Stomach (tissue), 8 donors: ENCODE measurements at regions not wholly inside any gene's neighbourhood (a gene's known extent, or its start where the extent isn't known, plus 50 kb on each side); places are given as distances from the start of the nearest gene placed in this dataset.

Experiments
- DNase-seq, 2 donors: peaks; one replicate each; pipeline versions ENCODE4 v3.0.0 to v3.0.0-alpha.2; 2013 to 2019
- H3K27ac ChIP-seq, 5 donors: fragments of 200-600 bp in 4 of 5; sonication (generic) in 4 of 5; one replicate each; pipeline ENCODE4 v1.5.1; 2013 to 2019; ENCODE audit warnings: mild to moderate bottlenecking in 1 of 5, moderate library complexity in 1 of 5
- H3K27me3 ChIP-seq, 3 donors: fragments of 200-600 bp; sonication (generic); one replicate each; pipeline ENCODE4 v1.5.1; 2017 to 2019; ENCODE audit warnings: mixed run types in 1 of 3
- H3K36me3 ChIP-seq, 4 donors: fragments of 200-600 bp; sonication (generic); 1 replicate in 3 of 4; 2 replicates in 1 of 4; pipeline ENCODE4 v1.5.1; 2016 to 2019
- H3K4me1 ChIP-seq, 4 donors: fragments of 200-600 bp; sonication (generic); one replicate each; pipeline ENCODE4 v1.5.1; 2016 to 2019
- H3K4me3 ChIP-seq, 4 donors: fragments of 200-600 bp; sonication (generic) in 3 of 4; one replicate each; pipeline ENCODE4 v1.5.1; 2016 to 2019; ENCODE audit warnings: mild to moderate bottlenecking in 1 of 4
- H3K9me3 ChIP-seq, 4 donors: fragments of 200-600 bp; sonication (generic); one replicate each; pipeline ENCODE4 v1.5.1; 2016 to 2019
- CTCF ChIP-seq, 7 experiments: fragments of 450-650 bp in 4 of 7; fragments of 200-600 bp in 3 of 7; sonication (generic) in 3 of 7; IDR thresholded peaks; one replicate each; pipeline ENCODE4 v1.5.1; 2016 to 2019; ENCODE audit warnings: antibody characterized with exemption in 7 of 7, control low read depth in 2 of 7, mild to moderate bottlenecking in 1 of 7
- EP300 ChIP-seq: sonication (generic); formaldehyde crosslinking; IDR thresholded peaks from one replicate; pipeline ENCODE4 v1.6.1; 2017; ENCODE audit warnings: antibody characterized with exemption
- POLR2A ChIP-seq, 4 donors: fragments of 450-650 bp; IDR thresholded peaks; one replicate each; pipeline ENCODE4 v1.6.1; 2016; ENCODE audit warnings: antibody characterized with exemption in 4 of 4, control low read depth in 2 of 4, mild to moderate bottlenecking in 1 of 4, moderate library complexity in 1 of 4
- POLR2AphosphoS5 ChIP-seq, 3 donors: sonication (generic); formaldehyde crosslinking; IDR thresholded peaks; one replicate each; pipeline ENCODE4 v1.6.1; 2016; ENCODE audit warnings: antibody characterized with exemption in 3 of 3
- WGBS, 5 donors: extraction: QIAGEN DNeasy Blood & Tissue Kit in 3 of 5; methylation state at CpG; one replicate each; pipeline versions ENCODE4 v1.1.5 to v1.1.7; 2013 to 2018; 5-methylcytosine and 5-hydroxymethylcytosine counted together
- intact Hi-C: fragments of 100-400 bp; cut with DNase I; formaldehyde crosslinking; loops from one replicate; pipeline ENCODE4 v1.15.1; 2023; ENCODE audit warnings: low total_unique reads
- donor health status: healthy with polysubstance abuse.
- donor health status: Bipolar disorder and iron deficiency.
- donor health status: healthy.

- Histone ChIP-seq H3K4me3 (no peak overlapping the region), H3K9me3 (peaks cover 0 to 2% (median 0%) of the 10 kb centered on the region in 4 donors), H3K27me3 (no peaks in the 10 kb centered on the region), H3K36me3 (no peaks in the 10 kb centered on the region), H3K27ac (peak overlapping the region in 1 of 5 donors; percentile 25), H3K4me1 (no peaks in the 10 kb centered on the region)
- TF ChIP-seq CTCF (IDR thresholded peaks at IDR 0.05) (no peak), EP300 (no peak), POLR2AphosphoS5 (IDR thresholded peaks at IDR 0.05) (no peak), POLR2A (IDR thresholded peaks at IDR 0.05) (no peak)
- intact Hi-C loops = no loop called here
- WGBS, 5 donors = 17 to 37% (median 19%) methylated on average over 3 of the region's 3 CpGs
- peak in 1 of 2 donors; percentile 64 for DNase-seq
Measured at GRCh38 chr1:95742591-95743089, 508.6 kb downstream of the RWDD3 start.

GRCh38 chr1:95744731-95745130 lies 510.7 kb downstream of the RWDD3 start:
- Histone ChIP-seq H3K4me3 (no peak overlapping the region), H3K27me3 (no peaks in the 10 kb centered on the region), H3K27ac (no peak overlapping the region), H3K4me1 (no peaks in the 10 kb centered on the region), H3K9me3 (no peaks in the 10 kb centered on the region), H3K36me3 (no peaks in the 10 kb centered on the region)
- intact Hi-C loops = no loop called here
- 39 to 56% (median 41%) methylated on average over 2 of the region's 2 CpGs for WGBS, 5 donors
- no peak for DNase-seq
- no peak for TF ChIP-seq CTCF (IDR thresholded peaks at IDR 0.05)
- no peak for TF ChIP-seq EP300
- no peak for TF ChIP-seq POLR2AphosphoS5 (IDR thresholded peaks at IDR 0.05)
- no peak for TF ChIP-seq POLR2A (IDR thresholded peaks at IDR 0.05)

- Histone ChIP-seq H3K36me3 (no peaks in the 10 kb centered on the region), H3K4me3 (no peak overlapping the region), H3K27ac (no peak overlapping the region), H3K27me3 (no peaks in the 10 kb centered on the region), H3K9me3 (peaks cover 4 to 50% (median 44%) of the 10 kb centered on the region in 4 donors), H3K4me1 (no peaks in the 10 kb centered on the region)
- TF ChIP-seq CTCF (IDR thresholded peaks at IDR 0.05) = no peak
- TF ChIP-seq POLR2AphosphoS5 (IDR thresholded peaks at IDR 0.05) = no peak
- no peak for TF ChIP-seq POLR2A (IDR thresholded peaks at IDR 0.05)
- no peak for TF ChIP-seq EP300
- WGBS, 5 donors = 89 to 94% (median 93%) methylated on average over 13 to 26 of the region's 26 CpGs
- no peak for DNase-seq
- intact Hi-C loops = no loop called here
Measured at GRCh38 chr1:95752515-95753381, 518.7 kb downstream of the RWDD3 start.

GRCh38 chr1:95753382-95754016 lies 519.5 kb downstream of the RWDD3 start:
- H3K27me3 ChIP-seq = no peaks in the 10 kb centered on the region
- no peak for TF ChIP-seq CTCF (IDR thresholded peaks at IDR 0.05)
- TF ChIP-seq EP300 = no peak
- TF ChIP-seq POLR2AphosphoS5 (IDR thresholded peaks at IDR 0.05) = no peak
- no peak for TF ChIP-seq POLR2A (IDR thresholded peaks at IDR 0.05)
- intact Hi-C loops = no loop called here
- 90 to 94% (median 92%) methylated on average over 10 to 12 of the region's 12 CpGs for WGBS, 5 donors
- H3K27ac ChIP-seq = no peak overlapping the region
- no peak for DNase-seq
- H3K4me3 ChIP-seq = no peak overlapping the region
- no peaks in the 10 kb centered on the region for H3K36me3 ChIP-seq
- H3K4me1 ChIP-seq = no peaks in the 10 kb centered on the region
- peaks cover 4 to 50% (median 44%) of the 10 kb centered on the region in 4 donors for H3K9me3 ChIP-seq
